A673 (cell line): ENCODE measurements at regions not wholly inside any gene's neighbourhood (a gene's known extent, or its start where the extent isn't known, plus 50 kb on each side); places are given as distances from the start of the nearest gene placed in this dataset.

Source experiments
- CTCF ChIP-seq: fragments of 300-800, 200-600 bp; sonication (generic); conservative IDR thresholded peaks from 2 replicates; pipeline ENCODE4 v1.5.1; 2017; ENCODE audit warnings: low read depth, mild to moderate bottlenecking, antibody characterized with exemption, low read length, moderate library complexity, mixed read lengths
- EZH2 ChIP-seq: fragments of 200-600 bp; sonication (generic); IDR thresholded peaks from 2 replicates; pipeline ENCODE4 v1.6.1; 2017; ENCODE audit warnings: borderline replicate concordance, low read depth, mild to moderate bottlenecking, mixed read lengths, antibody characterized with exemption, low read length; ENCODE audit not compliant: poor library complexity, severe bottlenecking

GRCh38 chr3:106126846-106127235 lies 258.0 kb upstream of the CBLB start:
- no peak for TF ChIP-seq CTCF
- no peak for TF ChIP-seq EZH2
